IMR-90 (cell line): ENCODE measurements at regions not wholly inside any gene's neighbourhood (a gene's known extent, or its start where the extent isn't known, plus 50 kb on each side); places are given as distances from the start of the nearest gene placed in this dataset.

Source experiments
- ATAC-seq: fragments of 200-7000 bp; cut with Tn5 transposase; 2 replicates; pipeline ENCODE4 v1.9.1; 2020; ENCODE audit warnings: low read depth, mild to moderate bottlenecking, moderate library complexity
- BruUV-seq: library from RNA; stranded (reverse); fragments of 400-500 nt; replicated peaks from 2 replicates; lab custom pipeline; 2021; lab: Mats Ljungman, UMichigan
- CTCF ChIA-PET: fragments of 300-600 bp; formaldehyde crosslinking; extraction: SDS; loops from one replicate; lab custom pipeline; 2021; ENCODE audit warnings: antibody characterized with exemption; lab: Yijun Ruan, JAX
- POLR2A ChIA-PET: fragments of 300-600 bp; sonication (Branson Sonifier 250); formaldehyde crosslinking; loops from one replicate; lab custom pipeline; 2022; ENCODE audit warnings: antibody characterized with exemption; ENCODE audit not compliant: unreplicated experiment; lab: Charles Lee
- DNase-seq: peaks from one replicate; pipeline ENCODE4 v3.0.0; 2013
- H2AFZ ChIP-seq: replicated peaks from 2 replicates; pipeline ENCODE3; 2013; ENCODE audit warnings: low read length, mild to moderate bottlenecking; ENCODE audit not compliant: poor library complexity
- H2AK5ac ChIP-seq: 2 replicates; pipeline ENCODE4 v1.6.1; 2013; ENCODE audit warnings: low read depth, low read length, inconsistent platforms
- H2AK9ac ChIP-seq: replicated peaks from 2 replicates; pipeline ENCODE3; 2013; ENCODE audit warnings: mild to moderate bottlenecking, low read depth, low read length, moderate library complexity; ENCODE audit not compliant: poor library complexity
- H2BK120ac ChIP-seq: 2 replicates; pipeline ENCODE4 v1.6.1; 2013; ENCODE audit warnings: low read depth, low read length, inconsistent platforms
- H2BK15ac ChIP-seq: 3 replicates; pipeline ENCODE4 v1.6.1; 2013; ENCODE audit warnings: low read depth, low read length, inconsistent platforms
- H2BK20ac ChIP-seq: 2 replicates; pipeline ENCODE4 v1.6.1; 2013; ENCODE audit warnings: low read depth, mild to moderate bottlenecking, inconsistent platforms, low read length, moderate library complexity
- H2BK5ac ChIP-seq: 2 replicates; pipeline ENCODE4 v1.6.1; 2013; ENCODE audit warnings: mild to moderate bottlenecking, low read depth, low read length, inconsistent platforms; ENCODE audit not compliant: poor library complexity, severe bottlenecking
- H3K14ac ChIP-seq: replicated peaks from 2 replicates; pipeline ENCODE4 v1.6.1; 2013; ENCODE audit warnings: low read depth, low read length, inconsistent platforms
- H3K18ac ChIP-seq: 2 replicates; pipeline ENCODE4 v1.6.1; 2013; ENCODE audit warnings: low read depth, low read length, control low read depth
- H3K23ac ChIP-seq: 2 replicates; pipeline ENCODE4 v1.6.1; 2013; ENCODE audit warnings: low read depth, low read length, inconsistent platforms
- H3K27ac ChIP-seq: 2 replicates; pipeline ENCODE4 v1.5.1; 2013; ENCODE audit warnings: mild to moderate bottlenecking, control low read depth, low read length; ENCODE audit not compliant: insufficient read depth
- H3K27me3 ChIP-seq: 2 replicates; pipeline ENCODE4 v1.6.1; 2013; ENCODE audit warnings: low read length; ENCODE audit not compliant: control insufficient read depth, insufficient read depth
- H3K36me3 ChIP-seq: 2 replicates; pipeline ENCODE4 v1.6.1; 2013; ENCODE audit warnings: low read length, mixed read lengths; ENCODE audit not compliant: control insufficient read depth, insufficient read depth
- H3K4ac ChIP-seq: 2 replicates; pipeline ENCODE4 v1.6.1; 2013; ENCODE audit warnings: low read depth, low read length, inconsistent platforms
- H3K4me1 ChIP-seq: 2 replicates; pipeline ENCODE4 v1.6.1; 2013; ENCODE audit warnings: low read length, mixed read lengths; ENCODE audit not compliant: control insufficient read depth, insufficient read depth
- H3K4me2 ChIP-seq: 2 replicates; pipeline ENCODE4 v1.6.1; 2013; ENCODE audit warnings: low read depth, mild to moderate bottlenecking, control low read depth, low read length, moderate library complexity
- H3K4me3 ChIP-seq: 2 replicates; pipeline ENCODE4 v1.5.1; 2013; ENCODE audit warnings: low read depth, mild to moderate bottlenecking, control low read depth, low read length, moderate library complexity; ENCODE audit not compliant: insufficient read depth
- H3K56ac ChIP-seq: 2 replicates; pipeline ENCODE4 v1.6.1; 2013; ENCODE audit warnings: low read length, inconsistent platforms; ENCODE audit not compliant: insufficient read depth; ENCODE audit errors: extremely low read depth
- H3K79me1 ChIP-seq, 2 experiments: 2 replicates each; pipeline ENCODE4 v1.6.1; 2013; ENCODE audit warnings: low read length in 2 of 2, inconsistent platforms in 1 of 2, low read depth in 1 of 2
- H3K9ac ChIP-seq: 2 replicates; pipeline ENCODE4 v1.6.1; 2013; ENCODE audit warnings: low read depth, low read length, control low read depth
- H3K9me1 ChIP-seq: 2 replicates; pipeline ENCODE4 v1.6.1; 2013; ENCODE audit warnings: low read length, inconsistent platforms; ENCODE audit not compliant: insufficient read depth
- H3K9me3 ChIP-seq: 2 replicates; pipeline ENCODE4 v1.6.1; 2013; ENCODE audit warnings: low read length; ENCODE audit not compliant: control insufficient read depth, insufficient read depth
- H4K20me1 ChIP-seq: 2 replicates; pipeline ENCODE4 v1.6.1; 2013; ENCODE audit warnings: low read length, inconsistent platforms; ENCODE audit not compliant: insufficient read depth
- H4K5ac ChIP-seq: 2 replicates; pipeline ENCODE4 v1.6.1; 2013; ENCODE audit warnings: mild to moderate bottlenecking, low read depth, low read length, control low read depth
- H4K8ac ChIP-seq, 2 experiments: 2 replicates each; pipeline ENCODE4 v1.6.1; 2013; ENCODE audit warnings: low read depth in 2 of 2, low read length in 2 of 2, control low read depth in 1 of 2, inconsistent platforms in 1 of 2
- H4K91ac ChIP-seq: 2 replicates; pipeline ENCODE4 v1.6.1; 2013; ENCODE audit warnings: low read depth, low read length, inconsistent platforms; ENCODE audit not compliant: insufficient read depth
- BHLHE40 ChIP-seq: fragments of 150-350 bp; IDR thresholded peaks from 2 replicates; pipeline ENCODE4 v1.6.1; 2016; ENCODE audit warnings: mild to moderate bottlenecking, low read depth, low read length
- FOS ChIP-seq: fragments of 150-350 bp; IDR thresholded peaks from 2 replicates; pipeline ENCODE4 v1.6.1; 2016; ENCODE audit warnings: low read depth, low read length
- MXI1 ChIP-seq: IDR thresholded peaks from 2 replicates; pipeline ENCODE4 v1.6.1; 2012; ENCODE audit warnings: low read depth, mild to moderate bottlenecking, low read length, moderate library complexity, borderline replicate concordance
- NFE2L2 ChIP-seq: fragments of 150-350 bp; IDR thresholded peaks from 2 replicates; pipeline ENCODE4 v1.6.1; 2016; ENCODE audit warnings: low read depth, mild to moderate bottlenecking, low read length
- RAD21 ChIP-seq: IDR thresholded peaks from 2 replicates; pipeline ENCODE4 v1.6.1; 2012; ENCODE audit warnings: low read length, improper control_type of control experiment
- RCOR1 ChIP-seq: IDR thresholded peaks from 2 replicates; pipeline ENCODE4 v1.6.1; 2012; ENCODE audit warnings: mild to moderate bottlenecking, low read length, improper control_type of control experiment; ENCODE audit not compliant: insufficient replicate concordance
- SMC3 ChIP-seq: fragments of 150-350 bp; IDR thresholded peaks from 2 replicates; pipeline ENCODE4 v1.6.1; 2016; ENCODE audit warnings: low read depth, mild to moderate bottlenecking, antibody characterized with exemption, low read length, moderate library complexity
- WGBS, 2 experiments: methylation state at CpG; one replicate each; pipeline versions ENCODE4 v1.1.5 to v1.1.7; 2013; ENCODE audit warnings: missing lambda C conversion rate in 2 of 2; ENCODE audit not compliant: insufficient read length in 1 of 2; ENCODE audit errors: extremely low coverage in 2 of 2; 5-methylcytosine and 5-hydroxymethylcytosine counted together
- dilution Hi-C: fragments of 300-500 bp; cut with HindIII; formaldehyde crosslinking; loops from one replicate; pipeline ENCODE4 v1.14.3; 2018; ENCODE audit warnings: low sequenced_read_pairs; ENCODE audit not compliant: unreplicated experiment
- in situ Hi-C: fragments of 300-500 bp; cut with MboI; formaldehyde crosslinking; loops from 3 replicates; pipeline ENCODE4 v1.14.3; 2019; ENCODE audit warnings: low sequenced_read_pairs, inconsistent platforms, mixed read lengths
- intact Hi-C: fragments of 100-400 bp; cut with micrococcal nuclease; formaldehyde crosslinking; loops from 2 replicates; pipeline ENCODE4 v1.10.0; 2022

GRCh38 chr10:62724465-62724864, 80.1 kb upstream of the ADO start:
- in situ Hi-C loops = no loop called here
- Histone ChIP-seq H3K18ac (no peak overlapping the region), H2AFZ (no peak overlapping the region), H2AK9ac (no peak overlapping the region), H3K56ac (no peak overlapping the region), H3K23ac (no peak overlapping the region), H3K4me1 (no peaks in the 10 kb centered on the region), H3K27me3 (peaks cover 25% of the 10 kb centered on the region), H3K14ac (no peak overlapping the region), H2BK20ac (no peak overlapping the region), H3K9me1 (no peaks in the 10 kb centered on the region), H3K4me3 (no peak overlapping the region), H2BK5ac (no peak overlapping the region), H2BK15ac (no peak overlapping the region), H3K4me2 (no peak overlapping the region), H2AK5ac (no peak overlapping the region), H3K4ac (no peak overlapping the region), H4K91ac (no peak overlapping the region), H3K27ac (no peak overlapping the region), H3K79me1 (no peaks in the 10 kb centered on the region), H4K5ac (no peak overlapping the region), H3K9ac (no peak overlapping the region), H2BK120ac (no peak overlapping the region), H4K8ac (no peak overlapping the region), H3K9me3 (no peaks in the 10 kb centered on the region), H3K36me3 (no peaks in the 10 kb centered on the region), H4K20me1 (no peaks in the 10 kb centered on the region)
- no TSS peak for BruUV-seq
- POLR2A ChIA-PET = no interaction called here
- CTCF ChIA-PET = interaction anchor here (1.3 kb wide), 1 partner anchor 13 kb away, joined by 4 read pairs; no protein-coding TSS in a partner anchor
- TF ChIP-seq MXI1 (no peak), BHLHE40 (no peak), RCOR1 (no peak), RAD21 (no peak), SMC3 (no peak), FOS (no peak), NFE2L2 (no peak)
- dilution Hi-C loops = no loop called here
- intact Hi-C loops = no loop called here
- DNase-seq (no peak), ATAC-seq (no peak)
- 85% methylated on average over 5 of the region's 7 CpGs; no CpG with 5 or more reads in 1 of the 2 experiments for WGBS, 2 experiments
